Activated CD8-positive, alpha-beta memory T cell treated with anti-CD3 and anti-CD28 coated beads for 36 hours (primary cell): ENCODE measurements at regions not wholly inside any gene's neighbourhood (a gene's known extent, or its start where the extent isn't known, plus 50 kb on each side); places are given as distances from the start of the nearest gene placed in this dataset.

Experiments
- CTCF ChIA-PET: fragments of 350-600 bp; sonication (Branson Sonifier 250); formaldehyde crosslinking; loops from one replicate; lab custom pipeline; 2021; ENCODE audit warnings: antibody characterized with exemption; lab: Charles Lee
- POLR2A ChIA-PET: fragments of 350-600 bp; sonication (Branson Sonifier 250); formaldehyde crosslinking; loops from one replicate; lab custom pipeline; 2021; ENCODE audit warnings: antibody characterized with exemption; lab: Charles Lee

DNA sequence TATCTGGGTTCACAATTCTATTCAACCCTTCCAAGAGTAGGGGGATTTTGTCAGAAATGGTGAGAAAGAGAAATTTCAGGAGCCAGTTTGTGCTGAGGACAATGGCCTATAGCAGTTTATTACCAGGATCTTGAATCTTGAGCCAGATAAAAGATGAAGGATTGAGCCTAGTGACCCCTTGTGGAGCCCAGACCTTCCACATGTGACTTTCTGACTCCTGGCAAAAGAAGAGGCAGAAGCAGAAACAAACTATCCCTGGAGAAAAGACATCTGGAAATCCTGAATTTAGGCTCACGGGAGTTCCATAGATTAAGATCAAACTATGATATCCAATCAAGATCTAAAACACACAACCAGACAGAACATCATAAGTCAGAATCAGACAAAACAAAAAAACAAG, 60.9 kb upstream of the CHRM2 start:
- POLR2A ChIA-PET = no interaction called here
- CTCF ChIA-PET = no interaction called here

DNA sequence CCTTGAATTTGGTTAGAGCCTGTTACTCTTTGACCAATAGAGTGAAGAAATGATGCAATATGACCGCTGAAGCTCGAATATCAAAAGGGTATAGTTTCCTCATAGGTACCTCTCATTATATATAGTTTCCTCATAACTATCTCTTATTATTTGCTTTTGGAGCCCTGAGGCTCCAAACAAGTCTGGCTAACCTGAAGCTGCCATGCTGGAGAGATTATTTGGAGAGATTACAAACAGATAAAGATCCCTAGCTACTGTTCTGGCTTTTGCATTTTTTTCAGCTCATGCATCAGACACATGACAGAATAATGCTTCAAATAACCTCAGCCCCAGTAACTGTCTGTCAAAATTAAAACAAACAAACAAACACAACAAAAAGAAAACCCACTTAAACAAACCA, 65.4 kb upstream of the CHRM2 start:
- ChIA-PET POLR2A (no interaction called here), CTCF (no interaction called here)

DNA sequence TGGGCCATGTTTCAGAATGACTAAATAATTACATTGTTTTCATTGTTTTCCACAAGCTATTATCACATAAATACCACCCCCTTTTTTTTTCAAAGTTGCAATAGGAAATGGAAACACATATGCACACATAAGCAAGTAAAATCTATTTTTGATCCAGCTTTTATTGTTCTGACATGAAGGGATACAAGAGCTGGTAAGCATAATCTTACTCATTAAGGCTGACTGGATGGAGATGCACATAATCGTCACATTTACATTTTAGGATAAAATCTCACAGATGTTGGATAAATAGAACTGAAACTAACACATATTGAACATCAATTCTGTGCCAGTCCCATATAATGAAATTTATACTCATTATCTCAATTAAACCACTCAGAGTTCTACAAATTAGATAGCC, 84.5 kb upstream of the CHRM2 start:
- ChIA-PET POLR2A (no interaction called here), CTCF (no interaction called here)

DNA sequence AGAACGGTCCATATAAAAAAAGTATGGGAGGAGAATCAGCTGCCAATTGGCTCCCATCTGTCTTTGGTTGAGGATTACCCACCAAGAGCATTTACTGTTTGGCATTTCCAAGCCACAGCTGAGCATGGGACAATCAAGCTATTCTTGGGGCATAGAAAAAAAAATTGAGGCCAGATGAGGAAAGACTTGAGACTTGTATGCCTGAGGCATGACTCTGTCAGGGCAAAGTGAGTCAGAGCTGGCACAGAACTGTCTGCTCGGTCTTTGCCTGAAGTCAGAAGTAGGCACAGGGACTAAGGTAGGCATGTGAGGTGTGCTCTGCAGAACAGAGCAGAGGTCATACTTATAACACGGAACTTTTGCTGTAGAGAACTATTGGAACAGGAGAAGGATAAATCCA, 126.5 kb upstream of the CHRM2 start:
- ChIA-PET CTCF (no interaction called here), POLR2A (no interaction called here)

DNA sequence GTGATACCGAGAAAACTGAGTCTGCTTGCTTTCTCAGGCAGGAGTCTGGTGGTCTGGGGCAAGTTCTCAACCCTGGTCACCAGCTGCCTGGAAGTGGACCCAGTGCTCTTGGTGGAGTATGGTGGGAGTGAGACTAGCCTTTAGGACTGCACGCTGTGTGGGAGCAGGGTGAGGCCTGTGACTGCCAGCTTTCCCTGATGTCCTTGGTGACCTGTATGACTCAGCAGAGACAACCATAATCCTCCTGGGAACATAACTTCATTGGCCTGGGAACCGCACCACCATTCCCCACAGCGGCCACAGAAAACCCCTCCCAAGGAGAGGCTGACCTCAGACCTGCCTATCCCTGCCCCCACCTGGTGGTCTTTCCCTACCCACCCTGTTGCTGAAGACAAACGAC, 139.5 kb upstream of the CHRM2 start:
- ChIA-PET POLR2A (no interaction called here), CTCF (no interaction called here)

DNA sequence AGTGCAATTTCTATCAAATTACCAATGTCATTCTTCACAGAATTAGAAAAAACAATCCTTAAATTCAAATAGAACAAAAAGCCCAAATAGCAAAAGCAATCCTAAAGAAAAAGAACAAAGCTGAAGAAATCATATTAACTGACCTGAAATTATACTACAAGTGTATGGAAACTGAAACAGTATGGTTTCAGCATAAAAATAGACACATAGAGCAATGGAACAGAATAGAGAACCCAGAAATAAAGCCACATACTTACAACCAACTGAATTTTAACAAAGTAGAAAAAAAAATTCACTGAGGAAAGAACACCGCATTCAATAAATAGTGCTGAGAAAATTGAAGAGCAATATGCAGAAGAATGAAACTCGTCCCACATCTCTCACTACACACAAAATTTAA, 142.0 kb upstream of the CHRM2 start:
- CTCF ChIA-PET = no interaction called here
- POLR2A ChIA-PET = no interaction called here

DNA sequence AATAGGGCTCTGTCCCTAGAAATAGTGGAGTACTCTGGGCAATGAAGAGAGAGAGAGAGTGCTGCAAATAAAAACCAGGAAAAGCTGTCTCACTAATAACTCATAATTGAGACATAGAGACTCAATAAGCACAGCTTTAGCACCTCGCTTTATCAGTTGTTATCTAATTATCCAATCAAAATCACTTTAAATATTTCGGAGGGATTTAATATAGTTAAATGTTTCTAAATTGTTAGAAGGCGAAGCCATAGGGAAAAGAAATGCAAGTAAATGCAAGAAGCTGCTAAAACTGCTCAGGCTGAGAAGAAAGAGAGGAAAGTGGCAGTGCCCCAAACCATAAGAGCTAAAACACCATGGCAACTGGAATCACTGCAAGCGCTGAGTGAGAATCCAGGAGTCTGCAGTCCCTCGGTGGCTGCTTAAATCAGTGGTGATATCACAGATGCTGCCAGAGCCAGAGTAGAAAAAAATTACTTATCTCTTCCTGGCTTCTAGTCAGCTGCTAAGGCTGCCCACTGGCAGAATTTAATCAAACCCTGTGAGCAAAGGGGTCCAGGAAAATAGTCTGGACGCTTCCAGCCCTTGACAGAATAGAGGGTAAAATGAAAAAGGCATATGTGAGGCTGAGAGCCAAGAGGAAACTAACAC, 150.4 kb upstream of the CHRM2 start:
- POLR2A ChIA-PET = no interaction called here
- CTCF ChIA-PET = interaction anchor here (0.6 kb wide), 1 partner anchor 30 kb away, joined by 3 read pairs; no protein-coding TSS in a partner anchor

DNA sequence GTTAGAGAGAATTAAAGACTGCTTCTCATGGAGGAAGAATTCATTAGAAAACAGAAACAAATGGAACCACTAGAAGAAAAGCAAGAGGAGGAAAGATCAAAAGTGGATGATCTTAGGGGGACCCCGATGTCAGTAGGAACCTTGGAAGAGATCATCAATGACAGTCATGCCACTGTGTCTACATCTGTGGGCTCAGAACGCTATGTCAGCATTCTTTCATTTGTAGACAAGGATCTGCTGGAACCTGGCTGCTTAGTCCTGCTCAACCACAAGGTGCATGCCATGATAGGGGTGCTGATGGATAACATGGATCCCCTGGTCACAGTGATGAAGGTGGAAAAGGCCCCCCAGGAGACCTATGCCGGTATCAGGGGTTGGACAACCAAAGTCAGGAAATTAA, 154.4 kb upstream of the CHRM2 start:
- POLR2A ChIA-PET = no interaction called here

DNA sequence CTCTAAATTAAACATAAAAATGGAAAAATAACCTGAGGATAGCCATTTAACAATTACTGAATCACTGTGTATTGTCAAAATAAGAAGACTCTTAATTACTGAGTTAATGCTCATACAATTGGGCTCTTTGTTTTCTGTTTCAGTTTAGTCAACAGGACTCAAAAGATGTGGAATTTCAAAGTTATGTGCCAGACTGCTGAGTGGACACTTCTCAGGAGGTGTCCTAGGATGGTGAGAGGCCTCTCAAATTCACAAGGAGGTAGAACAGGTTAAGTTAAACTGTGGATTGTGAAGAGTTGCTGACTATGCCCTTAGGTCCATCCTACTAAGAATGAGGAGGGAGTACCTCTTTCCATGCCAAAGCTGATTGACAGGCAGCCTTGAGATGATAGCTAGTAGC, 157.7 kb upstream of the CHRM2 start:
- CTCF ChIA-PET = no interaction called here

More for the DNA sequence above, 154.4 kb upstream of the CHRM2 start:
- CTCF ChIA-PET = no interaction called here

DNA sequence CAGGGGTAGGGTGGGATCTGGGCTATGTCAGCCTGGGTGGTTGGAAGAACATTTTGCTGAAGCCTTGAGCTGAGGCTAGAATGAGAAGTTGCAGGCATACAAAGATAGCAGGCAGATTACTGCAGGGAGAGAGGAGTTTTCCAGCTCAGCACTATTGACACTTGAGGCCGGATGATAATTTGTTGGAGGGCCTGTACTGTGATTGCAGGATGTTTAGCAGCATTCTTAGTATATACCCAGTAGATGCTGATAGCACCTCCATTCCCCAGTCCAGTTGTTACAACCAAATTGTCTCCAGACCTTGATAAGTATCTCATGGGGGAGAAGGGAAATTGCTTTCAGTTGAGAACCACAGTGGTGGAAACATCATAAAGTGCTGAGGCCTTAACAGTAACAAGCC, 158.6 kb upstream of the CHRM2 start:
- POLR2A ChIA-PET = no interaction called here
- CTCF ChIA-PET = no interaction called here

More for the DNA sequence above, 157.7 kb upstream of the CHRM2 start:
- POLR2A ChIA-PET = no interaction called here

DNA sequence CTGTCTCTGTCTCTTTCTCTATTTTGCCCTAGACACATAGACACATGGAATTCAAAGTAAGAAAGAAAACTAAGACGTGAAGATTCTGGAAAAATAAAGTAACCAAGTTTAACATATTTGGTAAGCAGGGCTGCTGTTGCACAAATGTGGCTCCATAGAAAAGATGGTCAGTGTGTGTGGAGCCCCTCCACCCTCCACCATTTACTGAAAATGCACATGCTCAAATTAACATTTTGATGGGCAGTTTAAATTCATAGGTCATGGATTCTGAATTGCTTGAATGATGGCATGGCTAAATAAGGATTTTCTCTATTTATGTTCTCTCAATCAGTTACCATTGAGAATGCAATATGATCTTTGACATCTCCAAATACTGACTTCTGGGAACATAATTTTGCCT, 165.5 kb upstream of the CHRM2 start:
- ChIA-PET CTCF (no interaction called here), POLR2A (no interaction called here)

DNA sequence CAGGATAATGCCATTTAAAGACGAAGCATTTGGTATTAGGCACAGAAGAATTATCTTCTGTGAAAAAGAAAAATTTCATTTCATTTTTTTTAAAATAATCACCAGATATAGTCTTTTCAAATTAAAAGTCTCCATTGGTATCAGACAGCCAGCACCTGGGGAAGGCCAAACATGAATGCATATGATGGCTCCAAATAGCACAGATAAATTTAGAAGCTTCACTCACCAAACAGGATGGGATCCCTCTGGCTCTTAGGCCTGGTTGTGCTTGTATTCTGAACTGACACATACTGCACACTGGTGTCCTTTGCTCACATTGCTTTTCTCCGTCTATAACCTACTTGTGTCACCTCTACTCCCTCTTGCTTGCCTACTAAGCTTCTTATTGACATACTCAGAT, 169.5 kb upstream of the CHRM2 start:
- CTCF ChIA-PET = no interaction called here
- POLR2A ChIA-PET = no interaction called here

DNA sequence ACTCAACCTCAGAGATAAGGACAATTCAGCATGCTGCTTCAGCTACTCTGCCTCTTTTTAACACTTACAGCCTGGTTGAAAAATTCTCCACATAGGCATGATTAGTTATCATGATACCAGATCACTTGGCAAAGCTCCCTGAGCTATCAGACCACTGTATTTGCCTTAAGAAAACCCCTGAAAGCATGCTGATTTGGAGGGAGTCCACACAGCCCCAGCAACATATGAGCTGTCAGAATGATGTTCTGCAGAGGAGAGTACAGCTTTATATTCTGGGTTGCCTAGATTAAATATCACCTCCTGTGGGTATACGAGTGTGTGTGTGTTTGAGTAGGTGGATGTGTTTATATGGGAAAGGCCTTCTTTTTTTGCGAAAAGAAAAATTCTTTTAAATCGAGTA, 170.2 kb upstream of the CHRM2 start:
- CTCF ChIA-PET = no interaction called here
- POLR2A ChIA-PET = no interaction called here

DNA sequence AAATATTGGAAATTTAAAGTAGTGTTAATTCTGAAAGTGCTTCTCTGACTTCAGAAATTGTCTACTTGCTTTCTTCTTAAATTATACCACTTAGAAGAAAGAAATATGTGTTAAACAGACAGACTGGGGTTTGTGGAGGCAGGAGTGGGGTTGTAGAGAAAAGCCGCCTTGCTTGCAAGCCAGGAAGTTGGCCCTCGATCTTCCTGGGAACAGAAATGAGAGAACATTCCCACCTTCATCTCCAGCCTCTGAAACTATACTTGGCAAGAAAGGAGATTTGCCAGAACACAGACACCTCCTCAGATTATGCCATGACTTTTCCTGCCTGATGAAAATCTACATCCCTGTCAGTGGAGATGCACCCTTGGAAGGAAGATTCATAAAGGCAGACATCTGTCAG, 171.2 kb upstream of the CHRM2 start:
- CTCF ChIA-PET = no interaction called here
- POLR2A ChIA-PET = no interaction called here

DNA sequence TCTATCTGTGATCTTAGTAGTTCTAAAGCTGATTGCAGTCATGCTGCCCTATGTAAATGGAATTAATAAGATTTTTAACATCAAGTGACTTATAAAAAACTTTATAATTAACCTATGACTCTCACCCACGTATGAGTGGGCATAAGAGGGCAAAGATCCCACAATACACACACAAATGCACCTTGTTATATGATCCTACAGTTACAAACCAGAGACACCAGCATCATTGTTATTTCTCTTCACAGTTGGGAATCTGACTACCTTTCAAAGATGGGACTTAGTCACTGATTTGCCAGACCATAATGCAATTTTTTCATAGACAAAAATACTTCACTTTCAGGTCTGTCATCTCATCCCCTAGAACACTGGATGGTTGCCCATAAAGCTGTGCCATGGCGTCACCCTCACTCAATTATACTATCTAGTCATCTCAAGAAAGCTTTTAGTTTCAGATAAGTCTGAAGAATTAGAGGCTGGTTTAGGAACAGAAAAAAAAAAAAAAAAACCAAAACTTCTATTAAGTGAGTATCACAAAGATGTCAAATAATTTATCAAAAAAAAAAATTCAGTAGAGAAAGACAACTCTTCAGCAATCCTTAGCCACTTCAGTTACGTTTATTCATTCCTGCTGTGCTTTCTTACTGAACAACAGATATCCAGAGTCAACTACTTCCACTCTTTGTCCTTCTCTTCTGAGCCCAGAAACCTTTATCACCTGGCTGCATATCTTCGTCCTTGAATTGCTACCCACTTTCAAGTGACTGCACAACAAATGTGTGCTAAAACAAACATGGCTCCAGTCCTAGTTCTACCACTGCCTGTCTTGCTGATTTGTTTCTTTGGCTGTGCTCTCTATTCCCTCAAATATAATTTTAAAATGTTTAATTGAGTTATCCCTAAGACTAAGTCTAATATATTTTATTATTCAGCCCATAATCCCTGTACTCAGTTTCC, 175.0 kb upstream of the CHRM2 start:
- ChIA-PET POLR2A (no interaction called here), CTCF (no interaction called here)

DNA sequence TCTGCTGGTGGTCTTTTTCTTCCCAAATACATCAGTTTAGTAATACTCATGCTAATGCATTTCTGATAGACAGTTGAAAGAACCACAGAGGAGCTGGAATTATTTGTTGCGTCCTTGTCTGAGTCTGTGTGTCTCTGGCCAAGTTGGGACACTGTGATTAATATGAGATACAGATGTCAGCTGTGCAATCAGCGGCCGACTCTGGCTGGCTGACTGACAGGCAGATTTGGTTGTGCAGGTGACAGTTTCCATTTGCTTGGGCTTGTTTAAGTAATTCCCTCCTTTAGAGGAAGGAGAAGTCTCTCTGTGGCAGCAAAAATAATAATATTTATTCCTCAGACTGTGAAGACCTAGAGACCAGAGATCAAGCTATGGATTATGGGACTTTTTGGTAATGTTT, 176.2 kb upstream of the CHRM2 start:
- POLR2A ChIA-PET = no interaction called here
- CTCF ChIA-PET = no interaction called here

DNA sequence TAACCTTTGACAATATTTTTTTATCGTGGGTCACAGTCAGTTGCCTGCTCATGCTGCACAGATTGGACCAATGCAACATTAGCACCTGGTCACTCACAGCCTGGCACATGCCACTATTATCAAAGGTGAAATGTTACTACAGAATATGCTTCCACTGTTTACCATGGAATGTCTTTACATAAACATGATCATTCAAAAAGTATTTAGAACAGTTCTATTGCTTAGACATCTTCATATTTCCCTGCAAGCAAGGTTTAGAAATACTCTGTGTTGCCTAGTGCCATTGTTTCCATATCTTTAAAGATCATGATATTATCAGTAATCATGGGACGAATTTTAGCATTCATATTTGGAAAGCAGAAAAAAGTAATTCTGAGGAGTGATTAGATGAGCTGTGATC, 179.9 kb upstream of the CHRM2 start:
- ChIA-PET POLR2A (no interaction called here), CTCF (no interaction called here)

DNA sequence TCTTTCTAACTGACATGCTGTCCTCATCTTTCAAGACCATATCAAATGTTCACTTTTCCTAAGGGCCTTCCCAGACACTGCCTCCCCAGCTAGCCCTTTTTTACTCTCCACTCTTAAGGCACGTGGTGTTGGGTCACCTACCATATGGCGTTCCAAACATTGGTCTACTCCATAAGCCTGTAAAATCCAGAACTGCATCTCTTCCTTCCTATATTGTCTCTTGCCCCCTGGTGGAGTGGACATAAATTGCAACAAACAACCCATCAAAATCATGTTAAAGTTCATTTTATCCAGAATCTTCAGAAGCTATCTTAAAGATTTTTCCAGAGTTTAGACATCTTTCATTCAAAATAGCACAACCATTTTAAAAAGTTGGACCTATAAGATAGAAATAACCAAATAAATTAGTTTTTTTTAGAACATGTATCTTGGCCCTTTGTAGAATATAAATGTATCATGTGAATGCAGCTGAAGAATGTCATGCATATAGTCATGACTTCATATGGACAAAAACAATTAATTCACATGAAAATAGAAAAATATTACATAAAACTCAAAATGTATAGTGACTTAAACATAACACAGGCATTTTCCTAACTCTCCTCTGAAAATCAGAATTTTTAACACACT, 180.6 kb upstream of the CHRM2 start:
- CTCF ChIA-PET = no interaction called here
- POLR2A ChIA-PET = no interaction called here

DNA sequence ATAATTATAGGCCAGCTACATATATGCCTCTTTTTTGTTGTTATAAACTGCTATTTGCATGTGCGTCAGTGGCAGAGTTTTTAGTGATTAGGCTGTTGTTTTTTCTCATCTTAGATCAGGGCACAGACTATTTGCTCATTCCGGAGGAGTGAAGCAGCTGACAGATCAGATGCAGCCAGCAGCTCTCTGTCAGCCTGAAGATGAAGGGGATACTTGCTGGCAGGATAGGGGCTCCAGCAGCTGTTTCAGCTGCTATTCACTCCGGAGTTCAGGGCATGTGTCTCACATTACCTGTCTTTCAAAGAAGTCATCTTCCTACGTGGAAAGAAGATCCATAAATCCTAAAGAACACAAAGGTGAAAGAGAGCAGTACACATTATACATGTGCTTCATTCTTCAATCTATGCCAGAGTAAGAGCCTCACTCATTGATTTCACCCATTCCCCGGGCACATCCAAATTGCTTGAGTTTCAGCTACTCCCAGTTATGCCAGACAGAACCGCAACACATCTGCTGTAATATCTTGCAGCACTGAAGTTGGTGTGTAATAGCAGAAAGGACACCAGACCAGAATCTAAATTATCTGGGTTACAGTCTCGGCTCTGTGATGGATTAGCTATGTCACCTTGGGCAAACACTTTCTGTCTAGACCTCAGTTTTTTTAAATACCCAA, 182.8 kb upstream of the CHRM2 start:
- CTCF ChIA-PET = no interaction called here
- POLR2A ChIA-PET = no interaction called here
